A673 (cell line): ENCODE measurements at regions not wholly inside any gene's neighbourhood (a gene's known extent, or its start where the extent isn't known, plus 50 kb on each side); places are given as distances from the start of the nearest gene placed in this dataset.
"Not testable (repeated sequence)": the region's sequence is repeated elsewhere in the genome, so short reads cannot be mapped to it uniquely, and the experiment has no call there.

Experiments used
- BruUV-seq: library from RNA; stranded (reverse); fragments of 400-500 nt; replicated peaks from 2 replicates; lab custom pipeline; 2021; lab: Mats Ljungman, UMichigan
- CTCF ChIA-PET: fragments of 300-600 bp; sonication (Branson Sonifier 250); formaldehyde crosslinking; loops from one replicate; lab custom pipeline; 2022; ENCODE audit warnings: antibody characterized with exemption; lab: Charles Lee
- POLR2A ChIA-PET: fragments of 300-600 bp; sonication (Branson Sonifier 250); formaldehyde crosslinking; loops from one replicate; lab custom pipeline; 2022; ENCODE audit warnings: antibody characterized with exemption; ENCODE audit not compliant: low non-redundant PET; lab: Charles Lee
- DNase-seq: peaks from one replicate; pipeline ENCODE4 v3.0.0-alpha.2; 2015; ENCODE audit warnings: low spot score
- H3K27ac ChIP-seq: fragments of 200-600 bp; sonication (generic); 2 replicates; pipeline ENCODE4 v1.5.1; 2016; ENCODE audit warnings: mixed run types, low read depth, mild to moderate bottlenecking, mixed read lengths, antibody characterized with exemption, low read length; ENCODE audit not compliant: poor library complexity, severe bottlenecking
- H3K27me3 ChIP-seq: fragments of 200-600 bp; sonication (generic); replicated peaks from 2 replicates; pipeline ENCODE4 v1.6.1; 2017; ENCODE audit warnings: mixed run types, low read depth, mild to moderate bottlenecking, mixed read lengths, antibody characterized with exemption, low read length; ENCODE audit not compliant: insufficient read depth, poor library complexity
- H3K36me3 ChIP-seq: fragments of 200-600 bp; sonication (generic); 2 replicates; pipeline ENCODE4 v1.6.1; 2016; ENCODE audit warnings: mixed run types, mild to moderate bottlenecking, mixed read lengths, antibody characterized with exemption, low read length; ENCODE audit not compliant: insufficient read depth, poor library complexity, severe bottlenecking
- H3K4me1 ChIP-seq: fragments of 200-600 bp; sonication (generic); 2 replicates; pipeline ENCODE4 v1.6.1; 2017; ENCODE audit warnings: mixed run types, mild to moderate bottlenecking, mixed read lengths, antibody characterized with exemption, low read length; ENCODE audit not compliant: insufficient read depth, poor library complexity, severe bottlenecking
- H3K4me3 ChIP-seq: fragments of 200-600 bp; sonication (generic); 2 replicates; pipeline ENCODE4 v1.5.1; 2016; ENCODE audit warnings: low read depth, mixed run types, mild to moderate bottlenecking, mixed read lengths, low read length; ENCODE audit not compliant: poor library complexity, severe bottlenecking
- H3K9me3 ChIP-seq: fragments of 200-600 bp; sonication (generic); 2 replicates; pipeline ENCODE4 v1.6.1; 2016; ENCODE audit warnings: mixed run types, low read depth, mild to moderate bottlenecking, mixed read lengths, antibody characterized with exemption, low read length; ENCODE audit not compliant: poor library complexity, severe bottlenecking
- EZH2 ChIP-seq: fragments of 200-600 bp; sonication (generic); IDR thresholded peaks from 2 replicates; pipeline ENCODE4 v1.6.1; 2017; ENCODE audit warnings: borderline replicate concordance, low read depth, mild to moderate bottlenecking, mixed read lengths, antibody characterized with exemption, low read length; ENCODE audit not compliant: poor library complexity, severe bottlenecking
- intact Hi-C: fragments of 100-400 bp; cut with micrococcal nuclease; formaldehyde crosslinking; loops from one replicate; pipeline ENCODE4 v1.10.0; 2022; ENCODE audit not compliant: unreplicated experiment
- TF ChIP-seq, protein P1 (sequence below): fragments of 300-800, 200-600 bp; sonication (generic); conservative IDR thresholded peaks from 2 replicates; pipeline ENCODE4 v1.5.1; 2017; ENCODE audit warnings: low read depth, mild to moderate bottlenecking, antibody characterized with exemption, low read length, moderate library complexity, mixed read lengths

GRCh38 chr9:103601287-103601686 is 492.8 kb upstream of the SMC2 start:
- CTCF ChIA-PET: no interaction called here
- no peaks in the 10 kb centered on the region for H3K36me3 ChIP-seq
- no peaks in the 10 kb centered on the region for H3K4me1 ChIP-seq
- H3K27ac ChIP-seq: no peak overlapping the region
- no peaks in the 10 kb centered on the region for H3K27me3 ChIP-seq
- TF ChIP-seq, protein P1, sequence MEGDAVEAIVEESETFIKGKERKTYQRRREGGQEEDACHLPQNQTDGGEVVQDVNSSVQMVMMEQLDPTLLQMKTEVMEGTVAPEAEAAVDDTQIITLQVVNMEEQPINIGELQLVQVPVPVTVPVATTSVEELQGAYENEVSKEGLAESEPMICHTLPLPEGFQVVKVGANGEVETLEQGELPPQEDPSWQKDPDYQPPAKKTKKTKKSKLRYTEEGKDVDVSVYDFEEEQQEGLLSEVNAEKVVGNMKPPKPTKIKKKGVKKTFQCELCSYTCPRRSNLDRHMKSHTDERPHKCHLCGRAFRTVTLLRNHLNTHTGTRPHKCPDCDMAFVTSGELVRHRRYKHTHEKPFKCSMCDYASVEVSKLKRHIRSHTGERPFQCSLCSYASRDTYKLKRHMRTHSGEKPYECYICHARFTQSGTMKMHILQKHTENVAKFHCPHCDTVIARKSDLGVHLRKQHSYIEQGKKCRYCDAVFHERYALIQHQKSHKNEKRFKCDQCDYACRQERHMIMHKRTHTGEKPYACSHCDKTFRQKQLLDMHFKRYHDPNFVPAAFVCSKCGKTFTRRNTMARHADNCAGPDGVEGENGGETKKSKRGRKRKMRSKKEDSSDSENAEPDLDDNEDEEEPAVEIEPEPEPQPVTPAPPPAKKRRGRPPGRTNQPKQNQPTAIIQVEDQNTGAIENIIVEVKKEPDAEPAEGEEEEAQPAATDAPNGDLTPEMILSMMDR: no peak
- no peak for TF ChIP-seq EZH2
- H3K9me3 ChIP-seq: peaks cover 28% of the 10 kb centered on the region
- POLR2A ChIA-PET: no interaction called here
- DNase-seq: no peak
- intact Hi-C loops: no loop called here
- H3K4me3 ChIP-seq: no peak overlapping the region
- no TSS peak for BruUV-seq

GRCh38 chr9:103611950-103612349 is 482.2 kb upstream of the SMC2 start:
- H3K4me3 ChIP-seq, H3K27me3 ChIP-seq, intact Hi-C loops, H3K27ac ChIP-seq, H3K36me3 ChIP-seq, BruUV-seq, POLR2A ChIA-PET, H3K4me1 ChIP-seq, CTCF ChIA-PET, DNase-seq: not testable (repeated sequence)
- peaks cover 22% of the 10 kb centered on the region for H3K9me3 ChIP-seq

DNA sequence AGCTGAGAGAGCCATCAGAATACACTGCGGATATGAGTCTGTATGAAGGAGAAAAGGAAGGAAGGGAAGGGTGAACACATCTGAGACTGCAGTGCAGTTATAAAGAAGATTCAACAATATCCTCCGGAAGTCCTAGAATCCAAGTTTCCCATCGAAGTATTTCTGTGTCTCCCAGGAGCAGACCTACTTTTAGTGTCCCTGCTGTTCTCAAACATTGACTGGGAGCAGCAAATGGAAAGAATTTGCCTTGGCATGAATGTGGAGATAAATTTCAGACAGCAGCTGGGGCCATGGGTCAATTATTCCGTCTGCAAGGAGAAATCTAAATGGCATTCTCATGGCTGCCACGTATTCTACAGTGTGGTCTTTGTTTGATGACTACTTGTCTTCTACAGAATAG is 478.1 kb upstream of the SMC2 start:
- BruUV-seq: no TSS peak
- Histone ChIP-seq H3K36me3 (no peaks in the 10 kb centered on the region), H3K4me3 (no peak overlapping the region), H3K27me3 (no peaks in the 10 kb centered on the region), H3K9me3 (peaks cover 28% of the 10 kb centered on the region), H3K27ac (no peak overlapping the region), H3K4me1 (no peaks in the 10 kb centered on the region)
- TF ChIP-seq EZH2: no peak
- TF ChIP-seq, protein P1: no peak
- CTCF ChIA-PET: no interaction called here
- POLR2A ChIA-PET: no interaction called here
- intact Hi-C loops: no loop called here
- no peak for DNase-seq

DNA sequence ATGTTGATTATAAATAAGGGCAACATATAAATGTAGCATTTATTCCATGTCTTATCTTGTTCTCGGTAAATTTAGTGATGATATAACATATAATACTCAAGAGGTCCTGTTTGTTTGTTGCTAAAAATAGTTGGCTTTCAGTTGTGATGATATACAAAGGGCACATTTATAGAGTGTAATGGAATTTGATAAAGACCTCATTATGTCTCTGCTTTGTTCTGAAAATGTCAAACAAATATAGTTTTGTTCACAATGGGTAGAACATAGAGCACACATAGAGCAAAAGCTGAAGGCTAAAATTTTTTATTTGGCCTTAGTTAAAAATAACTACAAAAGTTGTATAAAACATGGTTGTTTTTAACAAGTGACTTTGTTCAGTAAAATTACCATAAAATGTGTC is 477.1 kb upstream of the SMC2 start:
- POLR2A ChIA-PET: no interaction called here

More for the DNA sequence above, 477.1 kb upstream of the SMC2 start:
- H3K4me3 ChIP-seq: no peak overlapping the region
- no peak for TF ChIP-seq EZH2
- TF ChIP-seq, protein P1: no peak
- intact Hi-C loops: no loop called here
- CTCF ChIA-PET: no interaction called here
- no peaks in the 10 kb centered on the region for H3K4me1 ChIP-seq
- no peak for DNase-seq
- H3K36me3 ChIP-seq: no peaks in the 10 kb centered on the region
- BruUV-seq: no TSS peak
- H3K27ac ChIP-seq: no peak overlapping the region
- peaks cover 28% of the 10 kb centered on the region for H3K9me3 ChIP-seq
- no peaks in the 10 kb centered on the region for H3K27me3 ChIP-seq
